ENCODE measurements at regions not wholly inside any gene's neighbourhood (a gene's known extent, or its start where the extent isn't known, plus 50 kb on each side); places are given as distances from the start of the nearest gene placed in this dataset.

DNA sequence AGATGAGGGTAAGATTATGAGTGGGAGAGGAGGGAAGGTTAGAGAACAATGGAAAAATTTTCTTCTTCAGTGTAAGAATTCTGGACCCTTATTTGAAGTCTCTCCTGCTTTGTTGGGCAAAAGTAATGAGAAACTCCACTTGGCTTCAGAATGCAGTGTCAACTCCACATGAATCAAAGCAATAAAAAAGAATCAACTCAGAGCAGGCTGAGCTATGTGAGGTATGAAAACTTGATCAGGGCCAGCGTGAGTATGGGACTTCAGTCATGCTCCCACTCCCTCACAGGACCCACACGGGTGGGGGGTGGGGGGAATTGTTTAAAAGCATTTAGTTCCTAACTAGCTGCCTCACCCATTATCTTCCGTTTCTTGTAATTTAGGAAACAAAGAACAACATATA, 502.2 kb downstream of the PDCD6IP start (continued):
- TF ChIP-seq, protein P1, sequence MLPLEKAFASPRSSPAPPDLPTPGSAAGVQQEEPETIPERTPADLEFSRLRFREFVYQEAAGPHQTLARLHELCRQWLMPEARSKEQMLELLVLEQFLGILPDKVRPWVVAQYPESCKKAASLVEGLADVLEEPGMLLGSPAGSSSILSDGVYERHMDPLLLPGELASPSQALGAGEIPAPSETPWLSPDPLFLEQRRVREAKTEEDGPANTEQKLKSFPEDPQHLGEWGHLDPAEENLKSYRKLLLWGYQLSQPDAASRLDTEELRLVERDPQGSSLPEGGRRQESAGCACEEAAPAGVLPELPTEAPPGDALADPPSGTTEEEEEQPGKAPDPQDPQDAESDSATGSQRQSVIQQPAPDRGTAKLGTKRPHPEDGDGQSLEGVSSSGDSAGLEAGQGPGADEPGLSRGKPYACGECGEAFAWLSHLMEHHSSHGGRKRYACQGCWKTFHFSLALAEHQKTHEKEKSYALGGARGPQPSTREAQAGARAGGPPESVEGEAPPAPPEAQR (CRISPR knock-in tag; IDR thresholded peaks at IDR 0.05): no peak

DNA sequence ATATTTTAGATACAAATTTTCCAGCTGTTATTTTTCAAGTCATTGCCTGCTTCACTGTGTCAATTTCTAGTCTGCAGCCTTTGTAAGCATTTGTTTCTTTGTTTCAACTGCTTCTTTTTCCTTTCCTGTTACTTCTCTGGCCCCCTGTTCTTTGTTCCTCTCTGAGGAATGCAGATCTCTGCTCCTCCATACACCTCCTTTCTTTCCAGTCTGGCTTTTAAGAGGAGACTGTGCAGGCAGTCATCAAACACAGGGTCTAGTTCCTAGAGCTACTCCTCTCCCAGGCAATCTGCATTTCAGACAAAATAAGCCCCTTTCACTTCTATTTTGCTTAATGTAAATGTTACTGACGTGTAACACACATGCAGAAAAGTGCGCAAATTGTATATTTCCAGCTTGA, 502.9 kb downstream of the PDCD6IP start:
- ATAC-seq (peak; percentile 64), DNase-seq (ENCODE audit: low spot score) (no peak)
- H3K4me3 Mint-ChIP-seq: no peak overlapping the region; the same call in 1 of the 2 replicates
- H3K4me1 Mint-ChIP-seq: peaks cover 45% of the 10 kb centered on the region
- peaks cover 11% of the 10 kb centered on the region for H3K9me3 Mint-ChIP-seq
- CTCF ChIA-PET: interaction anchor here (3.2 kb wide), 1 partner anchor 40 kb away, joined by 14 read pairs; no protein-coding TSS in a partner anchor
- POLR2A ChIA-PET: no interaction called here
- peaks cover 99% of the 10 kb centered on the region for H3K27me3 Mint-ChIP-seq (ENCODE audit: low read depth)
- no peak for TF ChIP-seq SP1 (CRISPR knock-in tag; conservative IDR thresholded peaks at IDR 0.05)
- TF ChIP-seq SOX15 (CRISPR knock-in tag; IDR thresholded peaks at IDR 0.05): no peak
- no peak for TF ChIP-seq RORB (CRISPR knock-in tag; IDR thresholded peaks at IDR 0.05)
- TF ChIP-seq, protein P2, sequence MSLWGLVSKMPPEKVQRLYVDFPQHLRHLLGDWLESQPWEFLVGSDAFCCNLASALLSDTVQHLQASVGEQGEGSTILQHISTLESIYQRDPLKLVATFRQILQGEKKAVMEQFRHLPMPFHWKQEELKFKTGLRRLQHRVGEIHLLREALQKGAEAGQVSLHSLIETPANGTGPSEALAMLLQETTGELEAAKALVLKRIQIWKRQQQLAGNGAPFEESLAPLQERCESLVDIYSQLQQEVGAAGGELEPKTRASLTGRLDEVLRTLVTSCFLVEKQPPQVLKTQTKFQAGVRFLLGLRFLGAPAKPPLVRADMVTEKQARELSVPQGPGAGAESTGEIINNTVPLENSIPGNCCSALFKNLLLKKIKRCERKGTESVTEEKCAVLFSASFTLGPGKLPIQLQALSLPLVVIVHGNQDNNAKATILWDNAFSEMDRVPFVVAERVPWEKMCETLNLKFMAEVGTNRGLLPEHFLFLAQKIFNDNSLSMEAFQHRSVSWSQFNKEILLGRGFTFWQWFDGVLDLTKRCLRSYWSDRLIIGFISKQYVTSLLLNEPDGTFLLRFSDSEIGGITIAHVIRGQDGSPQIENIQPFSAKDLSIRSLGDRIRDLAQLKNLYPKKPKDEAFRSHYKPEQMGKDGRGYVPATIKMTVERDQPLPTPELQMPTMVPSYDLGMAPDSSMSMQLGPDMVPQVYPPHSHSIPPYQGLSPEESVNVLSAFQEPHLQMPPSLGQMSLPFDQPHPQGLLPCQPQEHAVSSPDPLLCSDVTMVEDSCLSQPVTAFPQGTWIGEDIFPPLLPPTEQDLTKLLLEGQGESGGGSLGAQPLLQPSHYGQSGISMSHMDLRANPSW (CRISPR knock-in tag; conservative IDR thresholded peaks at IDR 0.05; ENCODE audit: low read depth): no peak
- no peak for TF ChIP-seq TEAD1 (CRISPR knock-in tag; IDR thresholded peaks at IDR 0.05)
- no peak for TF ChIP-seq NFATC4 (CRISPR knock-in tag; IDR thresholded peaks at IDR 0.05)
- TF ChIP-seq HMGA2 (CRISPR knock-in tag; IDR thresholded peaks at IDR 0.05): no peak
- TF ChIP-seq MXD4 (CRISPR knock-in tag; IDR thresholded peaks at IDR 0.05; ENCODE audit: borderline replicate concordance): no peak
- TF ChIP-seq KAT7 (CRISPR knock-in tag; IDR thresholded peaks at IDR 0.05; ENCODE audit: borderline replicate concordance): no peak
- H3K36me3 Mint-ChIP-seq: peaks cover 5% of the 10 kb centered on the region; the same call in 1 of the 2 replicates
- H3K27ac Mint-ChIP-seq: no peak overlapping the region

GRCh38 chr3:34305266-34305665, 506.8 kb downstream of the PDCD6IP start:
- Mint-ChIP-seq H3K9me3 (peaks cover 26% of the 10 kb centered on the region), H3K27me3 (ENCODE audit: low read depth) (peaks cover 62% of the 10 kb centered on the region), H3K27ac (no peak overlapping the region), H3K4me1 (peaks cover 45% of the 10 kb centered on the region), H3K4me3 (no peak overlapping the region), H3K36me3 (peaks cover 11% of the 10 kb centered on the region; the same call in 1 of the 2 replicates)
- TF ChIP-seq, protein P3, sequence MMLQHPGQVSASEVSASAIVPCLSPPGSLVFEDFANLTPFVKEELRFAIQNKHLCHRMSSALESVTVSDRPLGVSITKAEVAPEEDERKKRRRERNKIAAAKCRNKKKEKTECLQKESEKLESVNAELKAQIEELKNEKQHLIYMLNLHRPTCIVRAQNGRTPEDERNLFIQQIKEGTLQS (CRISPR knock-in tag; conservative IDR thresholded peaks at IDR 0.05): no peak
- TF ChIP-seq, protein P4, sequence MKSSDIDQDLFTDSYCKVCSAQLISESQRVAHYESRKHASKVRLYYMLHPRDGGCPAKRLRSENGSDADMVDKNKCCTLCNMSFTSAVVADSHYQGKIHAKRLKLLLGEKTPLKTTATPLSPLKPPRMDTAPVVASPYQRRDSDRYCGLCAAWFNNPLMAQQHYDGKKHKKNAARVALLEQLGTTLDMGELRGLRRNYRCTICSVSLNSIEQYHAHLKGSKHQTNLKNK (CRISPR knock-in tag; IDR thresholded peaks at IDR 0.05): no peak
- no peak for DNase-seq (ENCODE audit: low spot score)
- CTCF ChIA-PET: no interaction called here
- 0 out of 2 replicates have a peak, but pooled peaks have one; percentile 27 for ATAC-seq
- POLR2A ChIA-PET: no interaction called here

- ATAC-seq (no peak), DNase-seq (ENCODE audit: low spot score) (no peak)
- ChIA-PET CTCF (interaction anchor here (0.5 kb wide), 1 partner anchor 10 kb away, joined by 4 read pairs; no protein-coding TSS in a partner anchor), POLR2A (no interaction called here)
- peaks cover 16% of the 10 kb centered on the region for H3K4me1 Mint-ChIP-seq
- no peak overlapping the region for H3K27ac Mint-ChIP-seq
- H3K9me3 Mint-ChIP-seq: peaks cover 21% of the 10 kb centered on the region
- H3K4me3 Mint-ChIP-seq: no peak overlapping the region
- peaks cover 5% of the 10 kb centered on the region for H3K27me3 Mint-ChIP-seq (ENCODE audit: low read depth)
- H3K36me3 Mint-ChIP-seq: peaks cover 7% of the 10 kb centered on the region; the same call in 1 of the 2 replicates
- TF ChIP-seq IRF1 (CRISPR knock-in tag; IDR thresholded peaks at IDR 0.05) (no peak), ZNF396 (CRISPR knock-in tag; IDR thresholded peaks at IDR 0.05; ENCODE audit: borderline replicate concordance) (no peak), MYBL2 (CRISPR knock-in tag; IDR thresholded peaks at IDR 0.05) (no peak), USF2 (CRISPR knock-in tag; IDR thresholded peaks at IDR 0.05) (no peak), OVOL2 (CRISPR knock-in tag; IDR thresholded peaks at IDR 0.05; ENCODE audit: borderline replicate concordance) (no peak)
- TF ChIP-seq, protein P2 (CRISPR knock-in tag; conservative IDR thresholded peaks at IDR 0.05; ENCODE audit: low read depth): no peak
- TF ChIP-seq, protein P5, sequence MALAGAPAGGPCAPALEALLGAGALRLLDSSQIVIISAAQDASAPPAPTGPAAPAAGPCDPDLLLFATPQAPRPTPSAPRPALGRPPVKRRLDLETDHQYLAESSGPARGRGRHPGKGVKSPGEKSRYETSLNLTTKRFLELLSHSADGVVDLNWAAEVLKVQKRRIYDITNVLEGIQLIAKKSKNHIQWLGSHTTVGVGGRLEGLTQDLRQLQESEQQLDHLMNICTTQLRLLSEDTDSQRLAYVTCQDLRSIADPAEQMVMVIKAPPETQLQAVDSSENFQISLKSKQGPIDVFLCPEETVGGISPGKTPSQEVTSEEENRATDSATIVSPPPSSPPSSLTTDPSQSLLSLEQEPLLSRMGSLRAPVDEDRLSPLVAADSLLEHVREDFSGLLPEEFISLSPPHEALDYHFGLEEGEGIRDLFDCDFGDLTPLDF (CRISPR knock-in tag; IDR thresholded peaks at IDR 0.05): no peak
- TF ChIP-seq, protein P1 (CRISPR knock-in tag; IDR thresholded peaks at IDR 0.05): no peak
Measured at GRCh38 chr3:34312684-34313083, 514.3 kb downstream of the PDCD6IP start.

Measured in WTC11 (cell line).